NCI-H146 treated with DMSO at 0.1 percent for 48 hours (cell line): ENCODE measurements at regions not wholly inside any gene's neighbourhood (a gene's known extent, or its start where the extent isn't known, plus 50 kb on each side); places are given as distances from the start of the nearest gene placed in this dataset.
"Not testable (repeated sequence)": the region's sequence is repeated elsewhere in the genome, so short reads cannot be mapped to it uniquely, and the experiment has no call there.

Source experiments
- DNase-seq: peaks from one replicate; lab custom pipeline; 2025; ENCODE audit not compliant: unreplicated experiment; lab: John Stamatoyannopoulos, UW

GRCh38 chr7:46945328-46945727 is 636.6 kb downstream of the TNS3 start:
- DNase-seq: no peak

GRCh38 chr7:46943996-46944395 is 637.9 kb downstream of the TNS3 start:
- DNase-seq: no peak

GRCh38 chr7:46942574-46942973 is 639.3 kb downstream of the TNS3 start:
- no peak for DNase-seq

- DNase-seq: no peak
These were observed 641.7 kb downstream of the TNS3 start for GRCh38 chr7:46940178-46940577.

GRCh38 chr7:46939558-46939957 is 642.4 kb downstream of the TNS3 start:
- no peak for DNase-seq

- DNase-seq: no peak
These were observed 642.8 kb downstream of the TNS3 start for GRCh38 chr7:46939089-46939488.

DNA sequence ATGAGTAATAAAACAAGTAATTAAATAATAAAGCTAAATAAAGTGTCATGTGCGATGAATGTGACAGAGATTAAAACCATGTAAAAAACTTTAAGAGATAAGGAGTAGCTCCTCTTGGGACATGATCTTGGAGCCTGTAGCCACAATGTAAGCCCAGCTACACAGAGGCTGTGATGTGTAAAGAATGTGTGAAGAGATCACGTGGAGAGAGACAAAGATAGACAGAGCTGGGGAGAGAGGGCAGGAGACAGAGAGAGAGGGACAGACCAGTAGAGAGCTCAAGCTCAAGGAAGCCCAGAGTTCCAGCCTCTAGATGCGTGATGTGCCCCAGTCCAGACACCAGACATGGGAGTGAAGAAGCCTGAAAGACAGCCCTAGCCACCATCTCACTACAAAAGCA is 644.1 kb downstream of the TNS3 start:
- DNase-seq: no peak

DNA sequence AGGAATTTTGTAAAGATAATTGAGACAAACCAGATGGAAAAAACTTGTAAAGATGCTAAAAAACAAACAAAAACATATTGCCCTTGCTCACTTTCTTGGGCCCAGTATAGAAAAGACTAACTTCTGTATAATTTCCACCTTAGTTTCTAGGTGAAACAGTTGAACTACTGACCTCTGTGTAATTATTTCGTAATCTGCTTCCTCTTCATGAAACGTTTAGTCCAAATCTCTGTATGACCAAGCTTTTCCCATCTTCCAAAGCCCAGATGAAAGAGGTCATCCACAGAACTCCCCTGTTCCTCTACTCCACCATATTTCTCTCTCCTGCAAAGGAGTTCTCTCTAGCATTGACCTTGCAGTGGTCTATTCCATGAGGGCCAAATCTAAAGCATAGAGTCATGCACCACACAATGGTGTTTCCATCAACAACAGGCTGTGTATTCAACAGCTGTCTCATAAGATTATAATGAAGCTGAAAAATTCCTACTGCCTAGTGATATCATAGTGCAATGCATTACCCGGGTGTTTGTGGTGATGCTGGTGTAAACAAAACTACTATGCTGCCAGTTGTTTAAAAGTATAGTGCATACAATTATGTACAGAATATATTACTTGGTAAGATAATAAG is 647.6 kb downstream of the TNS3 start:
- no peak for DNase-seq

DNA sequence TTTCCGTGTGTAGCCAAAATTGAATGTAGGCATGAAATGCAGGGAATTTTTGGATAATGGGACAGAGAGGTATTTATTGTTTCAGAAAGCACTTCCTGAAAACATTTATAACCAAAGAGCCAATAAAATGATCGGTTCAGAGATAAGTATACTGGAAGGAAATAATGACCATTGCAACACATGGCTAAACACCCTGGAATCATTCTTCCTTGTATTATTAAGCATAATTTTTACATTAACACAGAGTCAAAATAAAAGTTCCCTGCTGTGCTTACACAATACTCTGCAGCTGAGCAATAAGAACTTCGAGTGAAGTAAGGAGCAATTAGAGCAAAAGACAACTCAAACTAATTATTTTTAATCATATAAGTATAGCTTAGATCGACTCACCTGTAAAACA is 648.3 kb downstream of the TNS3 start:
- DNase-seq: no peak

- no peak for DNase-seq
These were observed 649.1 kb downstream of the TNS3 start for GRCh38 chr7:46932676-46933424.

DNA sequence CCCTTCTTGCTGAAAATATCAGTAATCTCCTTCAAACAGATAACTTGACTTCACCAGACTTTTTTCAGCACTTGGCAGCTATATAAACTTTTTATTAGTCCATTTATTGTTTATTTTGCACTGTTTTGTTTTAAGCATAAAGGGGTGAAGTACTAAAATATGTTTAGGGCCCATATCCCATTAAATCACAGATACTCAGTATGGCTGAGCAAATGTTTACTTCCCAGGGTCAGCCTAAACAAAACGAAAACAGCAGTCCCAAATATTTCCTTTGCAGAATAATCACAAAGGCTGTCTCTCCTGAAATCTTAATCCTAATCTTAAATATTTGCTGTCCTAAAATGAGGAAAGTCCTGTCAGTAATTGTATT is 649.6 kb downstream of the TNS3 start:
- DNase-seq: no peak

DNA sequence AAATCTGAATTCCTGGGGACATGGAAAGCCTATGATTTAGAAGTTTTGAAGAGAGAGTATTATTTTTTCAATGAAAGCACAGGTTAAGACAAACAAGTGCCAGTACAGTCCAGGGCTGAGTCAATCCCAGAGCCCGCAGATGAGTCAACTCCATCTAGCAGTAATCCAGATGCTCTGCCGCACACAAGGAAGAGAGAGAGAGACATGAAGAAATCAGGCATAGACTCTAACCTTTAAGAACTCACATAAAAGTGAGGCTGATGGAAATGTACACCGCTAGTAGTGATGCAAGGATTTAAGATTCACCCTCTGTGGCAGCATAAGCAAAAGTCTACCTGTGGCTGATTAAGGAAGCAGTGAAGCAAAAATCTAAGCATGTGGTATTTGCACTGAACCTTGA is 651.5 kb downstream of the TNS3 start:
- no peak for DNase-seq

- DNase-seq: no peak
These were observed 652.6 kb downstream of the TNS3 start for GRCh38 chr7:46929359-46929758.

GRCh38 chr7:46928719-46929118 is 653.2 kb downstream of the TNS3 start:
- DNase-seq: no peak

DNA sequence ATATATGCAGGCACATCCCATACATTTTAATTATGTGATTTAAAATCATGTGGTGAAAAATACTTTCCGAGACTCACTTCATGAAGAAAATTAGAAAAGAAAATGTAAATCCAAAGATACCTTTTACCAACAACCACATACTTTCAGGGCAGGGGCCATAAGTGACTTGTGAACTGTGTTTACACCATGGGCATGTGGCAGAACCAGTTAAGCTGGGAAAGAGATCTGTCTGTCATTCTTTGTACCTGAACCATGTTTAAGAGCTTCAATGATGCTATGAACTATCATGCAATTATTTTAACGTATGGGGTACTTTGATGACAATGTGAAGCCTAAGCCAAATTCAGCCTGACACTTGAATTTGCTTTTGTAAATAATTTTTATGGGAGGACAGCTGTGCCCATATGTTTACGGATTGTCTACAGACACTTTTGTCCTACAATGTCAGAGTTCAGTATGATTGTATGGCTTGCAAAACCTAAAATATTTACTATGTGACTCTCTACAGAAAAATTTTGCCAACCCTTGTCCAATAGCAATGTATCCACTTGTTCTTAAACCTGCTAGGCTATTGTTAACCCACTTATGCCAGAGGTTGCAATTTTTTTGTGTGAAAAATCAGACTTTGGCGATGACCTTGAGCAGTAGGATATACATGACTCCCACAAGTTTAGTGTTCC is 654.6 kb downstream of the TNS3 start:
- DNase-seq: no peak

GRCh38 chr7:46916581-46916980 is 665.3 kb downstream of the TNS3 start:
- DNase-seq: no peak

GRCh38 chr7:46912692-46913091 is 669.2 kb downstream of the TNS3 start:
- no peak for DNase-seq

- no peak for DNase-seq
These were observed 672.3 kb downstream of the TNS3 start for GRCh38 chr7:46909601-46910051.

DNA sequence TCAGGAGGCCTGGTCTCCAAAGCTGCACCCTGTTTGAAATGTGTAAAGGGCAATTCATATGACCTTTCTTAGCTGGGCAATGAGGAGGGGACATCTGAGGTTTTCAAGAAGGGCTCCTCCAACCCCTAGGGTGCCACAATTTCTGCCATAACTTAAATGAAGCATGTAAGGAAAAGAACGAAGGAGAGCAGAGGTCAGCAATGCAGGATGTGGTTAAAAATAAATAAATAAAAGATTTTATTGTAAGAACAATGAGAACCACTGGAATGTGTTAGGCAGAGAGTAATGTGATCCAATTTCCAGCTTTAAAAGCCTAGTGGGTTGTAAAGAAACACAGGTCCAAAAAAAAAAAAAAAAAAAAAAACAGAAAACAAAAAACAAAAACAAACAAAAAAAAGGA is 673.1 kb downstream of the TNS3 start:
- DNase-seq: no peak

DNA sequence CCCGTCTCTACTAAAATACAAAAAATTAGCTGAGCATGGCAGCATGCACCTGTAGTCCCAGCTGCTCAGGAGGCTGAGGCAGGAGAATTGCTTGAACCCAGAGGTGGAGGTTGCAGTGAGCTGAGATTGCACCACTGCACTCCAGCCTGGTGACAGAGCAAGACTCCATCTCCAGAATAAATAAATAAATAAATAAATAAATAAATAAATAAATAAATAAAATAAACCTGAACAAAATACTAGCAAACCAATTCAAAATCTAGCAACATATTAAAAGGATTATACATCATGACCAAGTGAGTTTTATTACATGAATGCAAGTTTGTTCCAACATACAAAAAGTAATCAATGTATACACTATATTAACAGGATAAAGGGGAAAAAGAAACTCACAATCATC is 677.4 kb downstream of the TNS3 start:
- DNase-seq: not testable (repeated sequence)

DNA sequence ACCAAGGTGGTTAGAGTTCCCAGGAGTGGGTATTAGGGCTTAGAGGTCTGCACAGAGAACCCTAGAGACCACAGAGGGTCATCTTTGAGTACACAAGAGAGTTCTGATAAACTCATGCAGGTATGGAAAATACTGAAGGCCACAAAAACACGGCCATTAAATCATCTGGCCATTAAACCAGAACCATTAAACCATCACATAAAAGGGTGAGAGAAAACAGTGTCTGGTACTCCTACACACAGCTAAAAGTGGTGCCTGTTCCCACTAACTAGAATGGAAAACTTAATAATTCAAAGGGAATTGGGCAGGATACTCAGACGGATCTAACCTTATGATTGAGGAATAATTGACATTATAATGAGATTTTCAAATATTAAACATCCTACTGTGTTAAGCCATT is 679.4 kb downstream of the TNS3 start:
- DNase-seq: no peak
